Putamen (tissue), 1 donor: ENCODE measurements at regions not wholly inside any gene's neighbourhood (a gene's known extent, or its start where the extent isn't known, plus 50 kb on each side); places are given as distances from the start of the nearest gene placed in this dataset.
"Not testable (repeated sequence)": the region's sequence is repeated elsewhere in the genome, so short reads cannot be mapped to it uniquely, and the experiment has no call there.

Experiments used
- DNase-seq: peaks from one replicate; pipeline ENCODE4 v3.0.0-alpha.2; 2016; ENCODE audit warnings: low spot score

DNA sequence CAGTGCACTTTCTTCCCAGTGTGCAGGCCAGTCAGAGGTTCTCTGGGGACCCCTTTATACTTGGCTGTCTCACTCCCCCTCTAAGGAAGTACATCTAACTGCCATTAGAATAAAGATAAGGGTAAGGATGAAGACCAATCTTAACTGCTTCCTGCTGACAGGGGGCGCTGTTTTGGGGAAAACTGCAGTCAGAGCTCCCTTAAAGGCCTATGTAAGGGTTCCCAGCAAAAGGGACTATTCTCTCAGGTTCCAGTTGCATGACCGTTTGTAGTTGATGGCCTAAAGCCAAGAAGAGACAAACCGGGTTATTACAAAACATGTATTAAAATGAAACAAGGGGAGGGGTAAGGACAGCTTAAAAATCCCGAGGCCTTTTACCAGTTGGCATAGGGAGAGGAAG lies 115.6 kb upstream of the SPIN4 start:
- DNase-seq: no peak

DNA sequence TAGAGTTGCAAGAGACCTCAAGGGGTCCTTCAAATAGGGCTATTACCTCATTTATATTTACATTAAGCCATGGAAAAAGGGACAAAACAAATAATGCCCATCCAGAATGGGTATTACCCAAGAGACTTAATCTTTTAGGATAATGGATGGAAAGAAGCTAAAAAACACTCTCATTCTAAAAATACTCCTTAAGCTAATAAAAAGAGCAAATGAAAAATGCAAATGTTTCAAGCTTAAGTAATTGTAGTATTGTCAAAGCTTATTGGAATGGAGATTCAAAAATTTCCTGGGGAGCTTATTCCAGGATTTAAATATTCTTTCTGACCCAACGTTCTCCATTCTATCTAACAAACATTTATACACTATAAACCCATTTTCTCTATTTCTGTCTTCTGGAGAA lies 107.8 kb upstream of the SPIN4 start:
- DNase-seq: no peak

DNA sequence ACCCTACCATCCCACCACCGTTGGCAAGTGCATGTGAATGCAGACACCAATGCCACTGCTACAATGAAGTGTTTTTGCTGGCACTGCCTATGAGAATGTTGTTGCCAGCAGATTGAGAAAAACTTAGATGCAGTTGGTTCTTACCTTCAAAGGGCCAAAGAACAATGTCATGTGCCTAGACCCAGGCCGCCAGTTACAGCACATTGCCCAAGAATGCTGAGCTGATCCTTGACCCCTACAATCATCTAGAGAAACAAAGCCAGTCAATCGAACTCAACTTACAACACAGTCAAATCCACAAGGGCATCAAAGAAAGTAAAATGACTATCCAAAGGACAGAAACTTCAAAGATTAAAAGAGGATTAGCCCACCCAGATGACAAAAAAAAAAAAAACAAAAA lies 102.4 kb upstream of the SPIN4 start:
- no peak for DNase-seq

DNA sequence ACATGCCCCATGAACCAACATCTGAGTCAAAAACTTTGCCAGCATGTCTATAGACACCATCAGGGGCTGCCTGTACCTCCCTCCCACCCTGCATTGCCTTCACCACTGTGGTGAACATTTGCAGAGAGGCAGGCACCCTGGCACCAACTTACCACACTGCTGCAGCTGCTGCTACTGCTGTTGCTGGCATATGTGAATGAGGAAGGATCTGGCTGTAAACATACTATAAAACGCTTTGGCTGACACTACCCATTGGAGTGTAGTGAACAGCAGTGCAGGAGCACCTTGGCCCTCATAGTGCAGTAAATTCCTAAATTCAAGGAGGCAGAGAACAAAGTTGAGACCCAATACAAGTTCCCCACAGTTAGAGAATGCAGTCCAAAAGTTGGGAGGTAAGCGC lies 90.6 kb upstream of the SPIN4 start:
- DNase-seq: no peak

DNA sequence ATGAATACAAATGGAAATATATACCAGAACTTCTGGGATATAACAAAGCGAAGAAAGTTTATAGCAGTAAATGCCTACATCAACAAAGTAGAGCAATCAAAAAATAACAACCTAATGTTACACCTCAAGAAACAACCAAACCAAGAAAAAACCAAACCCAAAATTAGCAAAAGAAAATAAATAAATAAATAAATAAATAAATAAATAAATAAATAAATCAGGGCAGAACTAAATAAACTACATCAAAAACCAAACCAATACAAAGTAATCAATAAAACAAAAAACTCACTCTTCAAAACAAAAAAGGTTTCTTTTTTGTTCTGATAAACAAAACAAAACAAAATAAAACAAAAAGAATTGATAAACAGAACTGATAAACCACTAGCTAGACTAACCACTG lies 88.4 kb upstream of the SPIN4 start:
- no peak for DNase-seq

DNA sequence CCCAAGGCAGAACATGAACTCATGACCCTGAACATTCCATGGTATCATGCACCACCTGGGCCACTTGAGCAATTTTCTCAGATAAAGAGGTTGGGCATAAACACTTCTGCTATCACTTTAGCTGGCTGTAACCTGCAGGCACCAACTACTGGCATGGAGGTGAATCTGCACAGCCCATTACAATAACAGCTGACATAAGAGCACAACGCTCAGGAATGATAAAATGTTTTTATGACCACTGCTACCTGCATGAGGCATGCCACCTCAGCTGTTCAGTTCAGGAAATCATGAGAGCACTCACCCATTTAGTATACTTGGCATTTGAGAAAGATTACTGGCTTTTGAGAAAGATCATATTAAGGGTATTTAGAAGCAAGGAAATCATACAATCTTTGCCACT lies 85.7 kb upstream of the SPIN4 start:
- DNase-seq: no peak

DNA sequence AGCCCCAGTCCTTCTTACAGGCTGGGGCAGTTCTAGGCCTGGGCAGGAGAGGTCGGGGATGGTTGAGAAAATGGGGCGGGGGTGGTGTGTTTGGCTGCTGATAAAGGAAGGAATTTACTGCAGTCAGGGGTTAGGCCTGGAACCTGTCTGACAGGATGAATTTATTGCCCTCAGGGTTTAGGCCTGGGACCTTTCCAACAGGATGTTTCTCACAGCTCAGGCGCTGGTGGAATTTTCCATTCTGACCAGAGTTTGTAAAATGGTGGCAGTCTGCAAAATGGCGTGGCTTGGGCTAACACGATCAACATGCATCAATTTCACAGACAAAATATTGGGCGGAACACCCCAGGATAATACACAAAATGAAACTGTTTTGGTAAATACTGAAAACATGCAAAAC lies 83.5 kb upstream of the SPIN4 start:
- no peak for DNase-seq

DNA sequence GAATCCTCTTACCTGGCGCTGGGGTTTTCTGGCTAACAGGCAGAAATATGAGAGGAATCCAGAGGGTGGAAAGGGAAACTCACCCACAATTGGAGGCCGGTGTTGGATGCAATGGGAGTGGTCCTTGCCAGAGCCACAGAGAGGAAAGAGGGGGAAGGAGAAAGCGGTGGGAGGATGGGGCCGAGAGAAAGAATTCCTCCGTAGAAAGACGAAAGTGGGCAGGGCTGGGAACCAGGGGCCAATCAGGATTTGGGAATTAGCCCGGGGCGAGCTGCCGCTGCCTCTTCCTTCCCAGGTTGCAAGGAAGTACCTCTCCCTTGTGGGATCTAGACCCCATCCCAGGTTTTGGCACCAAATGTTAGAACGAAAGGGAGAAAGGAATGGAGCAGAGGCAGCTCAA lies 83.1 kb upstream of the SPIN4 start:
- no peak for DNase-seq

DNA sequence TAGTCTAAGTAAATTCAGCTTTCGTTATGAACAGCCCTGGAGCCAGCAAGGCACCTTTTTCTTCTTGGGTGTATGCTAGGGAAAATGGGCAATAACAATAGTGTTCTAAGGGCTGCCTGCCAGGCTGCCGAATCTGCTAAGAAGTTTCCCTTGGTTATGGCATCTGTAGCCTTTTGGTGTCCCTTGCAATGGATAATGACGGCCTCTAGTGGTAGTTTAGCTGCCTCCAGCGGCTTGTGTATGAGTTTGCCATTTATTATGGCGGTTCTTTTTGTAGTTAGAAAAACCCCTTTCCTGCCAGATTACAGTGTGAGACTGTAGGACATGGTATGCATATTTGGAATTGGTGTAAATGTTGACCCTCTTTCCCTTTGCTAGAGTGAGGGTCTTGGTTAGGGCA lies 78.9 kb upstream of the SPIN4 start:
- DNase-seq: no peak

DNA sequence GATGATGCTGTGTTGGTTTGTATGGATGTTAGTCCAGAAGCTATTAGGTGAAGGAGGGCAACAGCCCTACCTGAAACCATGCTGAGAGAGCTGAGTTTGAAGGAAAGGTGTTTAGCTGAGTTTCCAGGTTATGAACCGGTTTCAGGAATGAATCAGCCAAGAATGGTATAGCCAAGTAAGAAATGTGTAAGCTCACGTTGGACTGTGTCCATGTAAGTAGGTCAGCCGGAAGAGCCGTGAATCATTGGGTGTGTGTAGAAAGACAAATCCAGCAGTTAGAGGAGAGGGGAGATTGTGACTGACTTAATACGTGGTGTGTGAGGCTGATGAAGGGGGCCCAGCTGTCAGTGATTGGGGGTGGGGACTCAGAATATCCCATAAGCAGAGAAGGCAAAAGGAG lies 77.2 kb upstream of the SPIN4 start:
- DNase-seq: no peak

DNA sequence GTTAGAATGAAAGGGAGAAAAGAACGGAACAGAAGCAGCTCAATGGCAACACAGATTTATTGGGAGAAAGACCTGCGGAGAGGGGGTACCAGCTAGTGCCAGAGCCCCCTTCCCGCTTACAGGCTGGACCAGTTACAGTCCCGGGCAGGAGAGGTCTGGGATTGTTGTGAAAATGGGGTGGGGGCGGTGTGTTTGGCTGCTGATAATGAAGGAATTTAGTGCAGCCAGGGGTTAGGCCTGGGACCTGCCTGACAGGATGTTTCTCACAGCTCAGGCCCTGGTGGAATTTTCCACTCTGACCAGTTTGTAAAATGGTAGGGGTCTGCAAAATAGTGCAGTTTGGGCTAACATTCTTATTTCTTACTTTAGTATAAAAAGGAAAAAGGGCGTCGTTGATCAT lies 75.4 kb upstream of the SPIN4 start:
- DNase-seq: no peak

DNA sequence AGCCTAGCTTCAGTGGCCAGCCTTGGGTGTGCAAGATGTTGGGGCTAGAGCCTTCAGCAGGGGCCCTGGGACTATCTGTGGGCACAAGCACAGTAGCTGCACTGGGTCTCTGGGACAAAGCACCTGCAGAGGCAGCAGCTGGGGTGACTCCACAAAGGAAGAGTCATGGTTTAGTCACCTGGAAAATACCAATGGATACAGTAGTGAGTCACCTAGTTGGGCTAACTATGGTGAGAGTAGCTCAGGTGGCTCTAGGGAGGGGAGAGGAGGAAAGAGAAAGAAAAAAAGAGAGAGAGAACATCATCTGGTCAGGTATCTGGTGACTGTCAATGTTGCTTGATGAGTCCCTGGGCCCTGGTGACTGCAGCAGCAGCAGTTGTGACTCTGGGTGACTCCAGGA lies 72.9 kb upstream of the SPIN4 start:
- DNase-seq: no peak

DNA sequence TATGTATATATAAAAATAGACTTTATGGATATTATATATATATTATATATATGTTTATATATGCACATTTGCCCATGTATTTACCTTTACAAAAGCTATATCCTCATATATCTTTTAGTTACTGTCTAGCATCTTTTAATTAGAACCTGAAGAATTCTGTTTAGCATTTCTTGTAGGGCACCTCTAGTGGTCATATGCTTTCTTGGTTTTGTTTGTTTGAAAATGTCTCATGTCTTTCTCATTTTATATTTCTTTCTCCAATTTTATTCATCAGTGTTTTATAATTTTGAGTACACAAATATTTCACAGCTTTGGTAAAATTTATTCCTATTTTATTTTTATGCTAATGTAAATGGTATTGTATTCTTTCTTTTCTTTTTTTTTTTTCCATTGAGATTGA lies 70.3 kb upstream of the SPIN4 start:
- no peak for DNase-seq

DNA sequence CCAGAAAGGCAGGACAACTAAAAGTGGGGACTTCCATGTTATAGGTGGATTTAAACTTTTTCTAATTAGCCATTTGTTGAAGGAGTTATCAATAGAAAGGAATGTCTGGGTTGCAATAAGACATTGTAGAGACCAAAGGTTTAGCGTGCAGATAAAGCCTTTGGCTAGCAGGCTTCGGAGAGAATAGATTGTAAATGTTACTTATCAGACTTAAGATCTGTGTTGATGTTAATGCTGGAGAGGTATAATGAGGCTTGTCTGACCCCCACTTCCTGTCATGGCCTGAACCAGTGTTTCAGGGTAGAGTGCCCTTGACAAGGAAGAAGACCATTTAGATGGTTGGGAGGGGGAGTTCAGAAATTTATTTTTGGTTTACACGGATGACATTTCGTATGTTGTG lies 67.1 kb upstream of the SPIN4 start:
- DNase-seq: no peak

DNA sequence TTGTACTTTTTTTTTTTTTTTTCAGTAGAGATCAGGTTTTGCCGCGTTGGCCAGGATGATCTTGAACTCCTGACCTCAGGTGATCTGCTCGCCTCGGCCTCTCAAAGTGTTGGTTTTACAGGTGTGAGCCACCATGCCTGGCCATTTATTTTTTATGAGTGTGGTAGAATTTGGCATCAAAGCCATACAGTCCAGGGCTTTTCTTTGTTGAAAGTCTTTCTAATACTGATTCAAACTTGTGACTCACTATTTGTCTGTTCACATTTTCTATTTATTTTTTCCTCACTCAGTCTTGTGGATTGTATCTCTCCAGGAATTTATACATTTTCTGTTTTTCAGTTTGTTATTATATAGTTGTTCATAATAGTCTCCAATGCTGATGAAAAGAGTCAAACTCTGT lies 66.5 kb upstream of the SPIN4 start:
- no peak for DNase-seq

DNA sequence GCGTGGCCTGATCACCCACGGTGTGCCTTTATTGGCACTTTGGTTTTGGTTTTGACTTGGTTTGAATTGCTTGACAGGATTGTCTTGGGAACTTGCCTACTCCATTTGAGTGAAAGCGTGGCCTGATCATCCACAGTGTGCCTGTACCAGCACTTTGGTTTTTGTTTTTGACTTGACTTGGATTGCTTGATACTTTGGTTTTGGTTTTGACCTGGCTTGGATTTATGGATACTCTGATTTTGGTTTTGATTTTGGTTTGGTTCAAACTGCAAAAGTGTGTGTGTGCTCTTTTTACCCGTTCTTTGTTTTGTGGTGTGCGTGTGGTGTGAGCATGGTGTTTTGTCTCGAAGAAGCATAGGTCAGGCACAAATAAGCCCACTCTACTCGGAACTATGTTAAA lies 58.8 kb upstream of the SPIN4 start:
- DNase-seq: not testable (repeated sequence)

DNA sequence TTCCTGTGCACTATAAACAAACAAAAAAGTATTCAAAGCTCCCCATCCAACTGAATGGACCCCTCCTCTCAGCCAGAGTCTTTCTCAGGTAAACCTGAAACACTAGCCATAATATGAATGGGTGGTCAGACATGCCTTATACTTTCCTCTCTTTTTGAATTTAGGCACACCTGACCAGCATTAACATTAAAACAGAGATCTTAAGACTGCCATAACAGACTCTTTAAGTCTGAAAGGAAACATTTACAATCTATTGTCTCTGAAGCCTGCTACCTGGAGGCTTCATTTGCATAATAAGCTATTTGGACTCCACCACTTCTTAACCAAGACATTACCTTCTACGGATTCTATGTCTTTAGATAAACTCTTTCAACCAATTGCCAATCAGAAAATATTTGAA lies 56.9 kb upstream of the SPIN4 start:
- DNase-seq: no peak

DNA sequence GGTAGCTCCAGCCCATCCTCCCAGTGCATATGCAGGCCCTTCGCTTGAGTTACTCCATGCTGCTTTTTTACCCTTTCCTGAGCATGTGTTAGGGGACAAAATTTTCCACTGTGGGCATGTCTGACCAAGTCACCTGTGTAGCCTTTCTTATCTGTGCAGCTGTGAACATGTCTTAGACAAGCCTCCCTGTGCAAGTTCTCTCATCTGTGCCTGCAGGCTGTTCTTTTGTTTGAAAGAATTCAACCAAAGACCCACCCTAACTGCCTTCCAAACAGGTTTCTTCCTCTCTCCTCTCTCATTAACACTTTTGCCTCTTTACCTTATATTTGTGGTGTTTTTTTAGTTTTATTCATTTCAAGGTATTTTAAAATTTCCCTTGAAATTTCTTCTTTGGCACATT lies 53.2 kb upstream of the SPIN4 start:
- DNase-seq: no peak

DNA sequence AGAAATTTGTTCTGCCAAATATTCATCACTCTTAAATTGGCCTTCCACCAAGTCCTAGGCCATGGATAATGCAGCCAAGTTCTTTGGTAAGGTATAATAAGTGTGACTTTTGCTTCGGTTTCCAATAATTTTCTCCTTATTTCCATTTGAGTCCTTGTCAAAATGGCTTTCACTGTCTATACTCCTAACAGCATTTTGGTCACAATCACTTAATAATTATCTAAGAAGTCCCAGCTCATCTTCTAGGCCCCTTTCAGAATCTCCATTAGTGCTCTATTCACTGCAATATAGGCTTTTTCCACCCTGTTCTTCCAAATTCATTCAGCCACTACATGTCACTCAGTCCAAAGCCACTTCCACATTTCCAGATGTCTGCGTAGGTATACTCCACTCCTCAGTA lies 51.0 kb upstream of the SPIN4 start:
- no peak for DNase-seq
